Stimulated activated CD4-positive, alpha-beta T cell treated with anti-CD3 and anti-CD28 coated beads, Interleukin-15, amount 100 ng/mL, for 24 hours (primary cell): ENCODE measurements at regions not wholly inside any gene's neighbourhood (a gene's known extent, or its start where the extent isn't known, plus 50 kb on each side); places are given as distances from the start of the nearest gene placed in this dataset.
"Not testable (repeated sequence)": the region's sequence is repeated elsewhere in the genome, so short reads cannot be mapped to it uniquely, and the experiment has no call there.

Experiments
- DNase-seq: peaks from one replicate; pipeline ENCODE4 v3.0.0-alpha.2; 2020

GRCh38 chr6:68007717-68008116 lies 627.4 kb upstream of the ADGRB3 start:
- DNase-seq = no peak

GRCh38 chr6:67986694-67987232 lies 648.3 kb upstream of the ADGRB3 start:
- DNase-seq = no peak

GRCh38 chr6:67976486-67976885 lies 658.6 kb upstream of the ADGRB3 start:
- no peak for DNase-seq

DNA sequence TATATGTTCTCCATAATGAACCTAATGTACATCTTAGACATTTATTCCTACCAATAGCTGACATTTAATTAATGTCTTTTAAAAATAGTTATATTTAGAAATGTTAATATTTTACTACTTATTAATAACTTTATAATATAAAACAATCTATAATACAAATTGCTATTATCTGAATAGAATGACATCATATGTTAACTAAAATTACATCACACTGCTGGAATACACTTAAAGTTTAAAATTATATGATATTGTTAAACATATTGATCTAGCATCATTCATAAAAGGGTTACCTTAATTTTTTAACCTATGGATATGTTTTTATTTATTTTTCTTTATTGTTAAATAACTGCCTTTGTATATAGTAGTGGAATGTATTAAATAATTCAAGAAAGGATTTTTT lies 660.2 kb upstream of the ADGRB3 start:
- no peak for DNase-seq

DNA sequence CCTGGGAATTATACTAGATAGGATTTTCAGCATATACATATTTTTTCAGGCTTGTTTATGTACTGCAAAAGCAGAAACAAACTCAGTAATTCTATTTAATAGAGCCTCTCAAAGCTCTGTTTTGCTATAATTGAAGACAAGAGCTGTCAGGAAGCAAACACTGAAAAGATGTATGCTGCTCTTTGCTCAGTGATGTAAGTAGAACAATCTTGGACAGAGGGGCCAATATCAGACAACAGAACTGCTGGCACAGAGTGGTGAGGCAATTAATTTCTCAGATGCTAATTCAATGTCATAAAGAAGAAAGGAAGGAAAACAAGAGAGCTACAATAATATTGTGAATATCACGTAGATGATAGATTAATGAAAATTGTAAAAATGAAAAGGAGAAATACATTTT lies 663.3 kb upstream of the ADGRB3 start:
- DNase-seq = no peak

DNA sequence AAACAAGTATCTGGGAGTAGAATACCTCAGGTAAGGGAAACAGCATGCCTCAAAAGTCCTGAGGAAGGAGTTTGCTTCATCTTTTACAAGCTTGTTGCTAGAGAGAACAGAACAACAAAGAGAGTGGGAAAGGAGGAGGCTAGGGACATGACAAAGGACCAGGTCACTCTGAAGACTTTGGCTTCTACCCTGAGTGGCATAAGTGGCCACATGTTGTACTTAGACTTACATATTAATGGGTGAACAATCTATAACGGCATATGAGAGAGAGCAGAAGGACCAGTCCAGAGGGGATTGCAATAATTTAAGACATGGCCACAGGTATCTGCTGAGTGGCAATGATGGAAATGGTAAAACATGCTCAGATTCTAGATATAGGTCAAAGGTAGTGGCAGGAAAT lies 668.3 kb upstream of the ADGRB3 start:
- DNase-seq = no peak

DNA sequence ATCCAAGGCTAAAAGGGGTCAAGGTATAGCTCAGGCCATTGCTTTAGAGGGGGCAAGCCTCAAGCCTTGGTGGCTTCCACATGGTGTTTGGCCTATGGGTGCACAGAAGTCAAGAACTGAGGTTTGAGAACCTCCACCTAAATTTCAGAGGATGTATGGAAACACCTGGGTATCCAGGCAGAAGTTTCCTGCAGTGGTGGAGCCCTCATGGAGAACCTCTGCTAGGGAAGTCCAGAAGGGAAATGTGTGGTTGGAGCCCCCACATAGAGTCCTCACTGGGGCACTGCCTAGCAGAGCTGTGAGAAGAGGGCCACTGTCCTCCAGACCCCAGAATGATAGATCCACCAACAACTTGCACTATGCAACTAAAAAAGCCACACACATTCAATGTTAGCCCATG lies 678.7 kb upstream of the ADGRB3 start:
- DNase-seq = no peak

- no peak for DNase-seq
These were observed 682.1 kb upstream of the ADGRB3 start for GRCh38 chr6:67952948-67953347.

GRCh38 chr6:67952121-67952520 lies 683.0 kb upstream of the ADGRB3 start:
- DNase-seq = no peak

DNA sequence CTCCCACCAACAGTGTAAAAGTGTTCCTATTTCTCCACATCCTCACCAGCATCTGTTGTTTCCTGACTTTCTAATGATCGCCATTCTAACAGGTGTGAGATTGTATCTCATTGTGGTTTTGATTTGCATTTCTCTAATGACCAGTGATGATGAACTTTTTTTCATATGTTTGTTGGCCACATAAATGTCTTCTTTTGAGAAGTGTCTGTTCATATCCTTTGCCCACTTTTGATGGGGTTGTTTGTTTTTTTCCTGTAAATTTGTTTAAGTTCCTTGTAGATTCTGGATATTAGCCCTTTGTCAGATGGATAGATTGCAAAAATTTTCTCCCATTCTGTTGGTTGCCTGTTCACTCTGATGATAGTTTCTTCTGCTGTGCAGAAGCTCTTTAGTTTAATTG lies 687.3 kb upstream of the ADGRB3 start:
- not testable (repeated sequence) for DNase-seq

DNA sequence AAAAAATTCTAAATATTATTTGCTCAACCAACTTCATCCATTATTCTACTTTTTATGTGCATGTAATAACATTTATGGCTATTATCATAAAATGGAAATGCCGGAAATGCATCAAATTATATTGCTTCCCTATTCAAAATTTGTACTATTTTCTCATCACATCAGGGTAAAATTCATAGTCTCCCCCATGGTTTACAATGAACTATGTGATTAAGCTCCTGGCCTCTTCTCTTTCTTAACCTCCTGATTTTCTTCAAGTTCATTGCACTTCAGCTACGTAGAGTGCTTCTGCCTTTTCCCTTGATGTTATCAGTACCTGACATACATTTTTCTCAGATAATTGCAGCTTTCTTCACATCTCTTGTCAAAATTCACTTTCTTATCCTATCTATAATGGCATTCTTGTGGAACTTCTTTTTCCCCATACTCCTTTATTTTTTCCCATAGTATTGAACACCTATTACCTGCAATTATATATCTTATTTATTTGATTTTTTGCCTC lies 699.1 kb upstream of the ADGRB3 start:
- DNase-seq = no peak

DNA sequence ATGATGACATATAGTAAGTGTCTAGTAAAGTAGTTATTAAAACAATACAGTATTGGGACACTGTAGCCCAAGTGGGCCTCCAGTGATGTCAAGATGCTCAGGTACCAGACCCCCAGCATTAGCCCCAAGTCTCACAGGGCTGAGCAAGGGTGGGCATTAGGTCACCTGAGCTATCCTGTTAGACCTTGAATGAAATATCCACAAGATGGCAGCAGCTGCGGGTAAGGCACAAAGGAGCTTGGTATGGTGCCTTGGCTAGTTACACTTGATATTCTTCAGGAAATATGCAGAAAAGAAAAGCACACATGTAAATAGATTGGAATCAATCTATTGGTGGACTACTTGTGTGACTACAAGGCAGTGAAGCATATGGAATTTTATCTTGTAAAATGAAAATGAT lies 701.8 kb upstream of the ADGRB3 start:
- no peak for DNase-seq

DNA sequence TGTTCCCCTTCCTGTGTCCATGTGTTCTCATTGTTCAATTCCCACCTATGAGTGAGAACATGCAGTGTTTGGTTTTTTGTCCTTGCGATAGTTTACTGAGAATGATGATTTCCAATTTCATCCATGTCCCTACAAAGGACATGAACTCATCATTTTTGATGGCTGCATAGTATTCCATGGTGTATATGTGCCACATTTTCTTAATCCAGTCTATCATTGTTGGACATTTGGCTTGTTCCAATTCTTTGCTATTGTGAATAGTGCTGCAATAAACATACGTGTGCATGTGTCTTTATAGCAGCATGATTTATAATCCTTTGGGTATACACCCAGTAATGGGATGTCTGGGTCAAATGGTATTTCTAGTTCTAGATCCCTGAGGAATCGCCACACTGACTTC lies 712.5 kb upstream of the ADGRB3 start:
- not testable (repeated sequence) for DNase-seq

DNA sequence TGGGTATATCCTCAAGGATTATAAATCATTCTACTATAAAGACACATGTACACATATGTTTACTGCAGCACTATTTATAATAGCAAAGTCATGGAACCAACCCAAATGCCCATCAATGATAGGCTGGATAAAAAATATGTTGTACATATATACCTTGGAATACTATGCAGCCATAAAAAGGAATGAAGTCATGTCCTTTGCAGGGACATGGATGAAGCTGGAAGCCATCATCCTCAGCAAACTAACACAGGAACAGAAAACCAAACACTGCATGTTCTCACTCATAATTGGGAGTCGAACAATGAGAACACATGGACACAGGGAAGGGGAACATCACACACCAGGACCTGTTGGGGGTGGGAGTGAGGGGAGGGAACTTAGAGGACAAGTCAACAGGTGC lies 715.0 kb upstream of the ADGRB3 start:
- not testable (repeated sequence) for DNase-seq

- DNase-seq = no peak
These were observed 718.7 kb upstream of the ADGRB3 start for GRCh38 chr6:67916399-67916798.

GRCh38 chr6:67914419-67914818 lies 720.7 kb upstream of the ADGRB3 start:
- DNase-seq = no peak

- DNase-seq = no peak
These were observed 725.7 kb upstream of the ADGRB3 start for GRCh38 chr6:67909354-67909753.

- no peak for DNase-seq
These were observed 726.7 kb upstream of the ADGRB3 start for GRCh38 chr6:67908379-67908778.

DNA sequence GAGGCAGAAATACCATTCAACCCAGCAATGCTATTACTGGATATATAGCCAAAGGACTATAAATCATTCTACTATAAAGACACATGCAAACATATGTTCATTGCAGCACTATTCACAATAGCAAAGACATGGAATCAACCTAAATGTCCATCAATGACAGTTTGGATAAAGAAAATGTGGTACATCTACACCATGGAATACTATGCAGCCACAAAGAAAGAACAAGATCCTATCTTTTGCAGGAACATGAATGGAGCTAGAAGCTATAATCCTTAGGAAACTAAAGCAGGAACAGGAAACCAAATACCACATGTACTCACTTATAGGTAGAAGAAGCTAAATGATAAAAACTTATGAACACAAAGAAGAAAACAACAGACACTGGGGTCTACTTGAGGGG lies 730.3 kb upstream of the ADGRB3 start:
- DNase-seq = not testable (repeated sequence)

DNA sequence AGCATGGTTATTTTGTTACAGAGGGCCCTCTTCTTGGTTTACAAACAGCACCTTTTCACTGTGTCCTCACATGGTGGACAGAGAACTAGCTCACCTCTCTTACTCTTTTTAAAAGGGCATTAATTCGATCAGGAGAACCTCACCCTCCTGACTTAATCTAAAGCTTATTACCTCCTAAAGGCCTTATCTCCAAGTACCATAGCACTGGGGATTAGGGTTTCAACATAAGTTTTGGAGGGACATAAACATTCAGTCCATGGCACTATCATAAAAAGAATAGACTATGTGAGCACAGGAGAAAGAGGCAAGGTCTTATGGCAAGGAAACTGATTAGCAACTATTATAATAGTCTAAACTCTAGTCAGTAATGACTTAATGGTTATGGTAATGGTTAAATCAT lies 736.2 kb upstream of the ADGRB3 start:
- DNase-seq = no peak

- no peak for DNase-seq
These were observed 737.0 kb upstream of the ADGRB3 start for GRCh38 chr6:67897998-67898607.

- no peak for DNase-seq
These were observed 738.6 kb upstream of the ADGRB3 start for GRCh38 chr6:67896476-67896875.

- DNase-seq = no peak
These were observed 745.4 kb upstream of the ADGRB3 start for GRCh38 chr6:67889682-67889995.

DNA sequence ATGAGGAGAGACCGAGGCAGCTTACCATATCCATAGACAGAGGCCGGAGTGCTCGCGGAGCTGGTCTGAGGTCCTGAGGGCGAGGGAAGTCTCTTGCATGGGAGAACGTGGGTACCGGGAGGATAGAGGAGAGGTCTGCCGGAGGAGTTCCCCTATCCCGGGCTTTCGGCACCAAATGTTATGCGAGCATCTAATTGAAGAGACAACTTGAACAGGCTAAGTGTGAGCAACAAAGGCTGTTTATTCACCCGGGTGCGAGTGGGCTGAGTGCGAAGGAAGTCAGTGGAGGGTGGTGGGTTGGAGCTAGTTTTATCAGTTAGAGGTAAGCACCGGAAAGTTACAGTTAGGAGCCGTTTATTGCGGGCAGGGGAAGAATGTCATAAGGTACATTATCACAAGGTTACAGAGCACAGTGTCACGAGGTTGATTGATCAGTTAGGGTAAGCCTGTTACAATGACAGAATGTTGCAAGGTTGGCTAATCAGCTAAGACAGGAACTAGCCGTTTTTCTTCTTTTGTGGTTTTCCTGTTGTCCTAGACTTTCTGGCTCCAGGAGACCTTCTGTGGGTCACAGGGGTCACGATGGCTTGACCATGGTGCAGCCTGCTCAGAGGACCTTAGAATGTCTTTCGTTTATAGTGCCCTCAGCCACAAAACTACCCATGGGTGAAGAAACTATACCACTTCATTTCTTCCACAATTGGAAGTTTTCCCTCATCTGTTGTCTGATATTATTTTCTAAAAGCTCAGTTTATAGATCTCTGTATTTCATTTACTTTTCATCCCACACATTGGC lies 746.0 kb upstream of the ADGRB3 start:
- DNase-seq = no peak

- no peak for DNase-seq
These were observed 746.6 kb upstream of the ADGRB3 start for GRCh38 chr6:67888546-67888885.
